ENCODE measurements at regions not wholly inside any gene's neighbourhood (a gene's known extent, or its start where the extent isn't known, plus 50 kb on each side); places are given as distances from the start of the nearest gene placed in this dataset.

GRCh38 chr3:80554304-80554703 lies 786.5 kb upstream of the ROBO1 start:
- no peak for ATAC-seq (replicated peaks; ENCODE audit: extremely low read depth, poor library complexity, severe bottlenecking)
- Mint-ChIP-seq H3K36me3 (ENCODE audit: insufficient read depth) (no peaks in the 10 kb centered on the region), H3K4me3 (no peak overlapping the region)

GRCh38 chr3:80553211-80553610 lies 785.4 kb upstream of the ROBO1 start:
- no peaks in the 10 kb centered on the region for H3K4me1 Mint-ChIP-seq
- H3K4me3 Mint-ChIP-seq, result no peak overlapping the region
- H3K9me3 Mint-ChIP-seq, result peaks cover 15% of the 10 kb centered on the region
- no peak for ATAC-seq (replicated peaks; ENCODE audit: extremely low read depth, poor library complexity, severe bottlenecking)
- H3K36me3 Mint-ChIP-seq (ENCODE audit: insufficient read depth), result no peaks in the 10 kb centered on the region
- H3K27me3 Mint-ChIP-seq, result no peaks in the 10 kb centered on the region
- H3K27ac Mint-ChIP-seq (ENCODE audit: low read depth), result no peak overlapping the region
- no peak for DNase-seq (ENCODE audit: low spot score in 2 of 2)

More at GRCh38 chr3:80554304-80554703, 786.5 kb upstream of the ROBO1 start:
- H3K9me3 Mint-ChIP-seq, result peaks cover 15% of the 10 kb centered on the region
- DNase-seq (ENCODE audit: low spot score in 2 of 2), result no peak
- no peak overlapping the region for H3K27ac Mint-ChIP-seq (ENCODE audit: low read depth)
- no peaks in the 10 kb centered on the region for H3K27me3 Mint-ChIP-seq
- H3K4me1 Mint-ChIP-seq, result no peaks in the 10 kb centered on the region

GRCh38 chr3:80550174-80550573 lies 782.4 kb upstream of the ROBO1 start:
- peaks cover 16% of the 10 kb centered on the region for H3K9me3 Mint-ChIP-seq
- no peak for ATAC-seq (replicated peaks; ENCODE audit: extremely low read depth, poor library complexity, severe bottlenecking)

GRCh38 chr3:80549173-80549572 lies 781.4 kb upstream of the ROBO1 start:
- H3K36me3 Mint-ChIP-seq (ENCODE audit: insufficient read depth), result no peaks in the 10 kb centered on the region
- H3K9me3 Mint-ChIP-seq, result peaks cover 20% of the 10 kb centered on the region
- no peak overlapping the region for H3K27ac Mint-ChIP-seq (ENCODE audit: low read depth)
- H3K4me1 Mint-ChIP-seq, result no peaks in the 10 kb centered on the region
- H3K4me3 Mint-ChIP-seq, result no peak overlapping the region
- H3K27me3 Mint-ChIP-seq, result no peaks in the 10 kb centered on the region
- ATAC-seq (replicated peaks; ENCODE audit: extremely low read depth, poor library complexity, severe bottlenecking) (no peak), DNase-seq (ENCODE audit: low spot score in 2 of 2) (no peak)

More at GRCh38 chr3:80550174-80550573, 782.4 kb upstream of the ROBO1 start:
- Mint-ChIP-seq H3K4me1 (no peaks in the 10 kb centered on the region), H3K27me3 (no peaks in the 10 kb centered on the region), H3K27ac (ENCODE audit: low read depth) (no peak overlapping the region), H3K4me3 (no peak overlapping the region), H3K36me3 (ENCODE audit: insufficient read depth) (no peaks in the 10 kb centered on the region)
- DNase-seq (ENCODE audit: low spot score in 2 of 2), result no peak

- Mint-ChIP-seq H3K27ac (ENCODE audit: low read depth) (no peak overlapping the region), H3K36me3 (ENCODE audit: insufficient read depth) (no peaks in the 10 kb centered on the region), H3K9me3 (peaks cover 10% of the 10 kb centered on the region), H3K27me3 (no peaks in the 10 kb centered on the region), H3K4me1 (no peaks in the 10 kb centered on the region), H3K4me3 (no peak overlapping the region)
- DNase-seq (ENCODE audit: low spot score in 2 of 2) (no peak), ATAC-seq (replicated peaks; ENCODE audit: extremely low read depth, poor library complexity, severe bottlenecking) (no peak)
Measured at GRCh38 chr3:80543154-80543553, 775.4 kb upstream of the ROBO1 start.

GRCh38 chr3:80542456-80542855 lies 774.7 kb upstream of the ROBO1 start:
- DNase-seq (ENCODE audit: low spot score in 2 of 2), result no peak
- H3K9me3 Mint-ChIP-seq, result peaks cover 10% of the 10 kb centered on the region
- H3K4me3 Mint-ChIP-seq, result no peak overlapping the region
- no peak for ATAC-seq (replicated peaks; ENCODE audit: extremely low read depth, poor library complexity, severe bottlenecking)
- H3K27ac Mint-ChIP-seq (ENCODE audit: low read depth), result no peak overlapping the region
- no peaks in the 10 kb centered on the region for H3K27me3 Mint-ChIP-seq
- no peaks in the 10 kb centered on the region for H3K4me1 Mint-ChIP-seq
- H3K36me3 Mint-ChIP-seq (ENCODE audit: insufficient read depth), result no peaks in the 10 kb centered on the region

GRCh38 chr3:80537680-80538079 lies 769.9 kb upstream of the ROBO1 start:
- peaks cover 4% of the 10 kb centered on the region for H3K9me3 Mint-ChIP-seq
- H3K27ac Mint-ChIP-seq (ENCODE audit: low read depth), result no peak overlapping the region
- DNase-seq (ENCODE audit: low spot score in 2 of 2), result no peak
- H3K4me3 Mint-ChIP-seq, result no peak overlapping the region
- no peaks in the 10 kb centered on the region for H3K36me3 Mint-ChIP-seq (ENCODE audit: insufficient read depth)
- ATAC-seq (replicated peaks; ENCODE audit: extremely low read depth, poor library complexity, severe bottlenecking), result no peak
- no peaks in the 10 kb centered on the region for H3K27me3 Mint-ChIP-seq
- H3K4me1 Mint-ChIP-seq, result no peaks in the 10 kb centered on the region

- ATAC-seq (replicated peaks; ENCODE audit: extremely low read depth, poor library complexity, severe bottlenecking), result no peak
- no peak for DNase-seq (ENCODE audit: low spot score in 2 of 2)
- no peak overlapping the region for H3K4me3 Mint-ChIP-seq
Measured at GRCh38 chr3:80535286-80535685, 767.5 kb upstream of the ROBO1 start.

GRCh38 chr3:80533553-80533952 lies 765.8 kb upstream of the ROBO1 start:
- no peak overlapping the region for H3K4me3 Mint-ChIP-seq
- no peaks in the 10 kb centered on the region for H3K4me1 Mint-ChIP-seq
- ATAC-seq (replicated peaks; ENCODE audit: extremely low read depth, poor library complexity, severe bottlenecking), result no peak
- peaks cover 2% of the 10 kb centered on the region for H3K36me3 Mint-ChIP-seq (ENCODE audit: insufficient read depth)
- no peak for DNase-seq (ENCODE audit: low spot score in 2 of 2)
- H3K27ac Mint-ChIP-seq (ENCODE audit: low read depth), result no peak overlapping the region
- H3K27me3 Mint-ChIP-seq, result no peaks in the 10 kb centered on the region
- H3K9me3 Mint-ChIP-seq, result peaks cover 6% of the 10 kb centered on the region

More at GRCh38 chr3:80535286-80535685, 767.5 kb upstream of the ROBO1 start:
- Mint-ChIP-seq H3K36me3 (ENCODE audit: insufficient read depth) (peaks cover 1% of the 10 kb centered on the region), H3K4me1 (no peaks in the 10 kb centered on the region), H3K27me3 (no peaks in the 10 kb centered on the region), H3K27ac (ENCODE audit: low read depth) (no peak overlapping the region), H3K9me3 (peaks cover 10% of the 10 kb centered on the region)

- ATAC-seq (replicated peaks; ENCODE audit: extremely low read depth, poor library complexity, severe bottlenecking), result no peak
- Mint-ChIP-seq H3K36me3 (ENCODE audit: insufficient read depth) (peaks cover 2% of the 10 kb centered on the region), H3K9me3 (peaks cover 12% of the 10 kb centered on the region), H3K27me3 (no peaks in the 10 kb centered on the region), H3K4me3 (no peak overlapping the region), H3K27ac (ENCODE audit: low read depth) (no peak overlapping the region), H3K4me1 (no peaks in the 10 kb centered on the region)
- DNase-seq (ENCODE audit: low spot score in 2 of 2), result no peak
Measured at GRCh38 chr3:80526153-80526552, 758.4 kb upstream of the ROBO1 start.

- Mint-ChIP-seq H3K4me1 (no peaks in the 10 kb centered on the region), H3K27ac (ENCODE audit: low read depth) (no peak overlapping the region), H3K9me3 (peaks cover 10% of the 10 kb centered on the region), H3K27me3 (no peaks in the 10 kb centered on the region), H3K4me3 (no peak overlapping the region), H3K36me3 (ENCODE audit: insufficient read depth) (no peaks in the 10 kb centered on the region)
- ATAC-seq (replicated peaks; ENCODE audit: extremely low read depth, poor library complexity, severe bottlenecking), result no peak
- DNase-seq (ENCODE audit: low spot score in 2 of 2), result no peak
Measured at GRCh38 chr3:80521081-80521480, 753.3 kb upstream of the ROBO1 start.

GRCh38 chr3:80519436-80519835 lies 751.6 kb upstream of the ROBO1 start:
- Mint-ChIP-seq H3K4me1 (no peaks in the 10 kb centered on the region), H3K9me3 (peaks cover 16% of the 10 kb centered on the region), H3K27ac (ENCODE audit: low read depth) (no peak overlapping the region), H3K4me3 (no peak overlapping the region), H3K36me3 (ENCODE audit: insufficient read depth) (no peaks in the 10 kb centered on the region), H3K27me3 (no peaks in the 10 kb centered on the region)
- ATAC-seq (replicated peaks; ENCODE audit: extremely low read depth, poor library complexity, severe bottlenecking) (no peak), DNase-seq (ENCODE audit: low spot score in 2 of 2) (no peak)

GRCh38 chr3:80496452-80496851 lies 728.7 kb upstream of the ROBO1 start:
- no peak for DNase-seq (ENCODE audit: low spot score in 2 of 2)
- peaks cover 17% of the 10 kb centered on the region for H3K9me3 Mint-ChIP-seq
- H3K27me3 Mint-ChIP-seq, result no peaks in the 10 kb centered on the region

GRCh38 chr3:80492162-80492561 lies 724.4 kb upstream of the ROBO1 start:
- no peak overlapping the region for H3K27ac Mint-ChIP-seq (ENCODE audit: low read depth)
- DNase-seq (ENCODE audit: low spot score in 2 of 2) (no peak), ATAC-seq (replicated peaks; ENCODE audit: extremely low read depth, poor library complexity, severe bottlenecking) (no peak)
- H3K9me3 Mint-ChIP-seq, result peaks cover 10% of the 10 kb centered on the region
- no peaks in the 10 kb centered on the region for H3K36me3 Mint-ChIP-seq (ENCODE audit: insufficient read depth)
- no peak overlapping the region for H3K4me3 Mint-ChIP-seq
- H3K27me3 Mint-ChIP-seq, result no peaks in the 10 kb centered on the region
- no peaks in the 10 kb centered on the region for H3K4me1 Mint-ChIP-seq

More at GRCh38 chr3:80496452-80496851, 728.7 kb upstream of the ROBO1 start:
- Mint-ChIP-seq H3K36me3 (ENCODE audit: insufficient read depth) (peaks cover 1% of the 10 kb centered on the region), H3K27ac (ENCODE audit: low read depth) (no peak overlapping the region), H3K4me1 (no peaks in the 10 kb centered on the region), H3K4me3 (no peak overlapping the region)
- no peak for ATAC-seq (replicated peaks; ENCODE audit: extremely low read depth, poor library complexity, severe bottlenecking)

Measured in central memory CD8-positive, alpha-beta T cell (primary cell).